ENCODE measurements at regions not wholly inside any gene's neighbourhood (a gene's known extent, or its start where the extent isn't known, plus 50 kb on each side); places are given as distances from the start of the nearest gene placed in this dataset.

DNA sequence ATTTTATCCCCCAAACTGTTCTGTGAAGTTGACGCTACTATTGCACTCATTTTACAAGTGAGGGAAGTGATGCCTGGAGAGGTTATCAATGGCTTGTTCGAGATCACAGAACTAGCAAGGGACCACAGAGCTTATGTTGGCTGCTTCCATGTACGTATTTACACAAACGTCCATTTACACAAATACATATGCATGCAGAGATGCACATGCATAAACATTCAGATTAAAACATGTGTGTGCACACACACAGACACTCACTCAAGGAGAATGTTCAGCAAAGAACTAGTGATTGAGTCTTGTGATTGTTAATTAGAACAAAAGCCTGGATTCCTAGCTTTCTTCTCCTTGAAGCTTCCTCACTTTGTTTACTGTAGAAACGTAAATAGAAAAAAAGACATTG, 321.5 kb upstream of the CHD6 start:
- DNase-seq: no peak

DNA sequence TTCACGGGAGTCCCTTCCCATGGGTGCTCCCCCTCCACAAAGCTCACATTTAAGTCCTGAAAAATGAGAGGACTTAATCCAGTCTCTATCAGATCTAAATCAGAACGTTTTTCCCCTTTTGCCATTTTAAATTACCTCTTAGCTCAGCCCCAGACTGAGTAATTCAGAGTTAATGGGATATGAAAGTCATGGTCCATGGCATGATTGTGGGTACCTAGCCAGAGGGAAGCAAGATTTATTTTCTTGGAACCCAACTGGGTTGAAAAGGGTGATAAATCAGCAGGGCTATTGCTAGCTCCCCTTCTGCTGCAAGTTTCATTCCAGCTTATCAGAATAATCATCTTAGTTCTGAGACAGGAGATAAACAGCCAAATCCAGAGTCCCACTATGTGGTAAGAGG, 320.2 kb upstream of the CHD6 start:
- DNase-seq: no peak

DNA sequence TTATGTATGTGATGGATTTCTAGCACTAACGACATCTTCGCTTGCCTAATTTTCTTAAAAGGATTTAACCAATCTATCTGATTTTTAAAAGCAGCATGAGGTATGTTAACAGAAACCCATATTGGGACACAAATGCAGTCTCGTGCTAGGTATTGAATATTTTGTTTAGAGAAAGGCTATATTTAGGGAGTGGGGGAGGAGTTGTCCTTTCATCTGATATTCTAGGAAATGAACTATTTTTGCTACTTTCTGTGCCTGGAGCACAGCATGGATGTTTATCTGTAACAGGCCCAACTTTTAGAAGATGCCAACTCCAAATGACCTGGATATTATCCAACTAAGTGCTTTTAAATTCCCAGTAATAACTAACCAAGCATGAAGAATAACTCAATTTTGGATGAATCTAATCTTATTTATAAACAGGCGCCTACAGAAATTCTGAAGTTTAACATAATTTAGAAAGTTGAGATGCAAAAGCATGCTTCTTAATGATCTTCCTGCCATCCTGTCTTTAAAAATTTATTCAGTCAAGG, 317.1 kb upstream of the CHD6 start:
- no peak for DNase-seq

DNA sequence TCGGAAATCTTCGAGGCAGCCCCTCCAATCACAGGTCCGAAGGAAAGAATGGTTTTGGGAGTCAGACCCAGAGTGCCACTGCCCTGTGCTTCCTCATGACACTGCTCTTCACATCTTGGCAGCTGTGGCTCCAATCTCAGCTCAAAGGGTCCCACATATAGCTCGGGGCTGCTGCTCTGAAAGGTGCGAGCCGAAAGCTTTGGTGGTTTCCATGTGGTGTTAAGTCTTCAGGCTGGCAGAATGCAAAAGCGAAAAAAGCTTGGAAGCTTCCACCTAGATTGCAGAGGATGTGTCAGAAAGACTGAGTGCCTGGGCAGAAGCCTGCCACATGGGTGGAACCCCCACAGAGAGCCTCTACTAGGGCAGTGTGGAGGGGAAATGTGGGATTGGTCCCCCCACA, 314.3 kb upstream of the CHD6 start:
- no peak for DNase-seq

DNA sequence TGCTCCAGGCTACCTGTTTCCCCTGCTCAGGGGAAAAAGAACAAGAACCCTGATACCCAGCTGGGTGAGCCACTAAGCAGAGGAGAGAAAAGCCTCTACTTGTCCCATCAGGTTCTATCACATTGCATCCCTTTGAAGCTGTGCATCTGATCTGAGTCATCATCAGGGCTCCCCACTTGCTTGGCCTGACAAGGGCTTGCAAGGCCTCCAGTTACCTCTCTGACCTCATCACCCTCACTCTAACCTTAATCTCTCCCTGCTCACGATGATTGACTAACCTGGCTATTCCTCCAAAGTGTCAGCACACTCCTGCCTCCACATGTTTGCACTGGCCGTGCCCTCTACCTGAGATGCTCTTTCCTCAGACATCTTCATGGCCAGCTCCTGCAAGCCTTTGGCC, 309.5 kb upstream of the CHD6 start:
- DNase-seq: no peak

DNA sequence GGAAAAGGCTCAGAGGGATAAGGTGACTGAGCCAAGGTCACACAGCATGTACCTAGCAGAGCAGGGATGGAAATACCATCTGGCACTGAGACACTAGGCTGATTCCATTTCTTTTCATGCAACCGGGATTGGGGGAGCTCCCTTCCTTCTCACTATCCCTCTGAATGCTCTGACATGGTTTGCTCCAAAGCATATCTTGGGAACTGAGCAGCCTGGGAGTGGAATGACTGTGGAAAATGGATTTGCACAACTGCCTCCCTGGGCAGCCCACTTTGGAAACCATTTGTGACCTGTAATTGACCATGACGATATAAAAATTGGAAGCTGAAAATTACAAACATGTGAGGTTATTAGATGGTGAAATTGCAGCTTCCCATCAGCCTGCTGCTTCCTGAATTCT, 309.0 kb upstream of the CHD6 start:
- peak; percentile 4 for DNase-seq

DNA sequence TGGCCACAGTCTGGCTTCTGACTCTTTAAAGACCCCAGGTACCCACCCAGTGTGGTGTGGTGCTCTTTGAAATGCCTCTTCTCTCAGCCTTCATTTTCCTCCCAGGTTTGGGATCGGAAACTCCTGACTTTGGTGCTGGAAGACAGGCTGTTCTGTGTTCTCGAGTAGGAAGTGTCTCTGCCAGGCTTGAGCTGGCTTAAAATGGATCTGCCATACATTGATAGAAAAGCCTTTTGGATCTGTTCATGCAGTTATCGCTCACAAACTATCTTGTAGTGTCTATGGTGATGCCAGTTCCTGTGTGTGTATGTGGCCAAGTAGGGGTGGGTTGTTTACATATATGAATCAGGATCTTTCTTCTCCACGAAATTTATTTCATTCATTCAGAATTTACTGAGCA, 307.3 kb upstream of the CHD6 start:
- DNase-seq: no peak

DNA sequence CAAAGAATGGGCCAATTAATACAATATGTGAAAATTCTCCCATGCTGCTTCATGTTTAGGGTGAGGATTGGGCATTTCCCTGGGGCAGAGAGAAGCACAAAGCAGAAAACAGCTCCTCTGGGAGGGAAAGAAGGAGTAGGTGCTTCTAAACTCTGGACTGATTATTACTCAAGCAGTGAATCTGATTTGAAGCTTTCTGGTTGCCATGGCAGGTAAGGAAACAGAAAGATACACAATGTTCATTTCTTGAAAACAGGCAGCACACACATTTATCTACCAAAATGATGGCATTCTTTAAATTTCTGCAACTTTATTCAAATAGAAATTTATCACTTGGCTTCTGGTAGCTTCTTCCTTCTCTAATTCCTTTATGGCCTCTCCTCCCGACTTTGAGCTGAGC, 305.4 kb upstream of the CHD6 start:
- DNase-seq: no peak

DNA sequence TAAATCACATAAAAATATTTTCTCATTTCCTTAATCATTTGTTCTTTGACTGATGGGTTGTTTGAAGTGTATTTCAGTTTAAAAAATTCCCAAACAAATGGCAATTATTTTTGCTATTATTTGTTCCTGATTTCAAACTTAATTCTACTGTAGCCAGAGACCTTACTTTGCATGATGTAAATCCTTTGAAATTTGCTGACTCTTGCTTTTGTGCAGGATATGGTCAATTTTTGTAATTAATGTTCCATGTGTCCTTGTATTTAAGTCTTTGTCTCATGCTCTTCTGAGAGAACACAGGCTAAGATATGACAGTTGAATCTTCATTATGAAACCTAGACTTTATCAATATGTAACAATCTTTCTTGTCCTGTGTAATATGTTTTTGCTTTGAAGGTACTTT, 295.0 kb upstream of the CHD6 start:
- no peak for DNase-seq

DNA sequence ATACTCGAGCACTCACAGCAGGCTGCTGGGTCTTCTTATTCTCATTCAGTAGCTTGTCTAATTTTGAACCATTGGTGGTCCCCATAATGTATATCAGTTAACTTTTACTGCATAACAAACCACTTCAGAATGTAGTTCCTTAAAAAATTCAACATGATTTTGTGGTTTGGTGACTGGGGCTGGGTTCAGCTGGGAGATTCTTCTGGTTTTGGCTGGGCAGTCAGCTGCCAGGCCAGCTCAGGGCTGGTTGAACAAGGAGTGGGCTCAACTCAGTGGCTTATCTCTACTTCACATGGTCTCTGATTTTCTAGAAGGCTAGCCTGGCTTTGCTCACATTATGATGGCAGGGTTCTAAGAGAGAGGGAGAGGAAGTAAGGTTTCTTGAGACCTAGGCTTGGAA, 292.4 kb upstream of the CHD6 start:
- DNase-seq: no peak

DNA sequence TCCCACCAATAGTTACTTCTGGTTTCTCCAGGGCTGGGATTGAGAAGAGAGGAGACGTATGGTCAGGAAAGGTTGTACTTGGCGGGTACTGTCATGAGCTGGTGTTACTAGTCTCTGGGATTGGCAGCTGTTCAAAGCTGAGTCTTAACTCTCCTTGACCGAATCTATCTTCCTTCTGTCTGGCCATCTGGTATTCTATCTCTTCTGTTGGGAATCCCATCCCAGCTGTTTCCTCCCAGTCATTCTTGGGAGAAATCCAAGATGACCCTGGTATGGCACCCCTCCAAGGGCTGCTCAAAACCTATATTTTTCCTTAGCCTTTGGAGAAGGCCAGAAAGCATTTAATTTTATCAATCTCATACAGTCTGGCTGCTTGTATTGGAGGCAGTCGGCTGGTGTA, 287.0 kb upstream of the CHD6 start:
- DNase-seq: peak; percentile 8

DNA sequence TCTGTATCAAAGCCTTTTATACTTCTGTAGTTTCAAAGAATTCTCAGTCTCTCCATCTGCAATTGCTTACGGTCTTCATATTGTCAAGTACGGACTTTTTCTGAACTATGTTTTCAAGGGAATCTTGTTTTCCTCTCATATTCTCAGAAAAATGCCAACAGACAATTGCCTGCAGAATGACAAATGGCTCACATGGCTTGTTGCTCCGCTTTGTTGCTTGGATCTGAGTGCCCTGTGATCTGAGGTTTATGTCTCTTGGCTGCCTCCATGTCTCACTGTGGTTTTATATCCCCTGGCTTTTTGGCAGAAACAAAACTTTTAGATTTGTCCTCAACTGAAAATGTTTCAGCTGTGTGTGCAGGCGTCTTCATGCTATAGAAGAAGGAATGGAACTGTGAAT, 285.4 kb upstream of the CHD6 start:
- DNase-seq: no peak

DNA sequence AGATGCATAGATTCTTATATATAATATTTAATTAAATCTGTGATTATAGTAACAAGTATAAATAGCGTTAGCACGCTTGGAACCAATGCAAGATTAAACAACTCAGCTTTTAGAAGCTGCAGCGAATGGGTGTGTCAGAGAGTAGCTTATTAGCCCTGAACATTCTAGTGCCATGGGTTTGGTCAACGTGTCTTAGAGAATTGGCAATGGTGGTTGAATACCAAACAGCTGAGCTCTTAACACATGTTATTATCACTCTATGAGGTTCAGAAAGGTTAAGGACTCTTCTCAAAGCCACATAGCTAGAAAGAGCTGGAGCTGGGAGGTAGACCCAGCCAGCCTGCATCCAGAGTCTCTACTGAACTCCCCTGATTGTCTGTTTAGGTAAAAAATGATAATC, 284.2 kb upstream of the CHD6 start:
- no peak for DNase-seq

DNA sequence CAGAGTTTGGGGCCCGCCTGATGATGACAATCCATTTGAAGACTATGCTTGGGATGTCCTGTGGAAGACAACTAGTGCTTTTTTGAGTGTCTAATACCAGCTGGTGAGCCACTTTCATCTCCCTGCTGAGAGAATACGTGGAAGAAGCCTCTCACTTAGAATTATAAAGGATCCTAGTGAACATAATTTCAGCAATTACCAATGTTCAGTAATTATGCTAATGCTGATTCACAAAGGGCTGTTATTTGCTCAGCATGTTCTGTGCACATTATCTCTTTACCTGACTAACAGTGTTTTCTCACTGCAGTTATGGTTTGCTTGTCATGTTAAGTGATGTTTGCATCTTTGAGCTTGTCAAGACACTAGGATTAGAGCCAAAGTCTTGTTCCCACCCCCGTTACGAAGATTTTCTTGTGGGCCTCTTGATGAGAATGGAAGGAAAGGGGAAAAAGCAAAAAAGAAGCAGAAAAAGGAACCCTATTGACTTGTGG, 282.1 kb upstream of the CHD6 start:
- DNase-seq: no peak

DNA sequence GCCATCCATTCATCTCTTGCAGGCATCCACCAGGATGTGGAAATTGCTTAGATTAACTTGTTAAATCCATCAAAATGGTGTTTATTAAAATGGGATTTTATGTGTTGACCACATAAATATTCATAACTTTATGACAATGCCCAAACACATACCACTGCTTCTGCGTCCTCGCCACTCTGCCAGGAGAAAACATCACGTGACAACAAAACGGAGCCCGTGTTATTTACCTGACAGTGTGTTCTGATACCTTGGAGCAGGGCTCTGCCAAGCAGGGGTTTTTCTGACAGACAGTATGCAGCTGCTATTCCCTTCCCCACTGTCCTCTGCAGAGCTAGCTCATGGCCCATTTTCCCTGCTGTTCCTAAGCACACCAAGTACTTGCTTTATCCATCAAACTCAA, 279.5 kb upstream of the CHD6 start:
- DNase-seq: no peak

DNA sequence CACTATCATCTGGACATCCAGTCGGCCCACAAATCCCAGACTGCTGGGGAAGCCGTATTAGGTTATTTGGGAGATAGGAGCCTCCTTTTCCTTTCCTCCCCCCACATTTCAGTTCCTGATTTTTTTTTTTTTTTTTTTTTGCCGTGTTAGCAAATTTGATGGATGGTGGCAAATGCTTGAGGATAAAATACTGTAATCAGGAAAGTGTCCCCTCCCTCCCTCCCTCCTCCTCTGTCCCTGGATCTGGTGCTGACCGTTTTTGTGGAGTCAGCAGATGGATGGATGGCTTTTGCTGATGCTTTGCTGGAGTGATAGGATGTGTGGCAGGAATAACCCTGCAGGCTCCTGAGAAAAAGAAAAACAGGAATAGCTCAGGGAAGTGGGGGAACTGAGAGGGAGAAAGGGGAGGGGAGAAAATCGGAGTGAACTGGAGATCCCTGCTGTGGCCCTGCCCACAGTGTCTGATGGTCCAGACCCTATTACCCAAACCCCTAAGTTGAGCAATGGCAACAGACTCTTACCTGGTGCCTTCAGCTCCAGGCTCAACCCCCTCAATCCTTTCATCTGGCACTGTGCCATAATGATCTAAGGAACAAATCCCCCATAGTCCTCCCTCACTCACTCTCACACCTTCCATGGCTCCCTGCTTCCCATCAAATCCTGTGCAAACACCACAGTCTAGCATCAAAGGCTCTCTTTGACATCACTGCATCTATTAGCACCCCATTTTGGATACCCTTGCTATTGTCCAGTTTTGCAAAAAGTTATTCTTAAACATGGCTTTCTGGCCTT, 277.3 kb upstream of the CHD6 start:
- no peak for DNase-seq

DNA sequence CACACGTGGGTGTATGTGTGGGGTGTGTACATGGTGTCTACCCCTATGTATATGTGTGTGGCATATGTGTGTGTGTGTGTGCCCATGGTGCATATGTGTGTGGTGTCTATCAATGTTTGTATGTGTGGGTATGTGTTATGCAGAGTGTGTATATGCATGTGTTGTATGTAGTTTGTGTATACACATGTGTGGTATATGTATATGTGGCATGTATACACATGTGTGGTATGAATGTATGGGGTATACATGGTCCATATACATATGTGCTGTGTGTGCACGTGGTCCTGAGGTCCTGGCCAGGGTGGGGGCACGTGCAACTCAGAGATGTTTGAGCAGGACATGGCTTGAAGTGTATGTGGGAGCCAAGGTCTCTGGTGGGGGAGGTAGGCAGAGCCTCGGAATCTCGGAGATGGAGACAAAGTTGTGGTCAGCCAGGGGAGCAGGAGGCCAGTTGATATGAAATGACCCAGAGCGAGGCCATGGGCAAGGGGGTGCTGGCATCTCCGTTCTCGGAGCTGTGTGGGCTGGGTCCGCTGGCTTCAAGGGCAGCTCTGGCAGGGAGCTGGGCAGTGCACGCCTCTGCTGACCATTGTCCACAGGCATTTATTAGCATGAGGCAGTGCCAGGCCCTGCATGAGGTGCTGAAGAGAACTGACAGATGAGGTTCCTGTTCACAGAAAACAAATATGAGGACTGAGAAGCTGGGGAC, 276.2 kb upstream of the CHD6 start:
- no peak for DNase-seq

DNA sequence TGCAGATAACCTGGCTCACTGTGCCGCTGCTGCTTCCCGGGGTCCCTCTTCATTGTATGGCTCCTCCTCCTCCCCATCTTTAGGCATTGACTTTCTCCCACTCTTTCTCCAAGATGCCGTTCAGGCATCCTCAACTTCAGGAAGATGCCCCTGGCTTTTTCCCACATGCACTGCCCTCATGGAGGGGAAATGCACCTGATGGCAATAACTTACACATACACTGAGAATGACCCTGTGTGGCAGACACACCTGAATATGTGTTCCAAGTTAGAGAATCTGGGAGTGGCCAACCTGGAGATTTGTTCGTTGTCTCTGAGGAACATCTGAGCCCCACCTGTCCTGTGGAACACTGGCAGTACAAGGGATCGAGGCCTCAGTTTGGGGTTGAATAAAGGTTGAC, 273.9 kb upstream of the CHD6 start:
- no peak for DNase-seq

DNA sequence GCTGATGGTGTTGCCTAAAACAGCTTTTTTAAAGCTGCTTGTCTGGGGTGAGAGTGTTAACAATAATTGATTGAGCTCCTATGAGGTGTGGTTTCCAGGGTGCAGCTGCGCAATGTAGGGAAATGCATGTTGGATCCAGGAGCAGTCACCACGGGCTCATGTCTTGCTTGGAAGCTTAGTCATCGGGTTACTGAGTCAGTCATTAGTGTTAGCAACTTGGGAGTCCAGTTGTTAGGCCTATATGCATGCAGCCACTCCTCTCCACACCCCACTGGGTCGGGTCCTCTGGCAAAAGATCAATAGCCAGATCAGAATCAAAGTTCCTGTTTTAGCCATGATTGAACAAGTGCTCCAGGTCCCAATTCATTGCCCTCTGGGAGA, 271.7 kb upstream of the CHD6 start:
- DNase-seq: no peak

DNA sequence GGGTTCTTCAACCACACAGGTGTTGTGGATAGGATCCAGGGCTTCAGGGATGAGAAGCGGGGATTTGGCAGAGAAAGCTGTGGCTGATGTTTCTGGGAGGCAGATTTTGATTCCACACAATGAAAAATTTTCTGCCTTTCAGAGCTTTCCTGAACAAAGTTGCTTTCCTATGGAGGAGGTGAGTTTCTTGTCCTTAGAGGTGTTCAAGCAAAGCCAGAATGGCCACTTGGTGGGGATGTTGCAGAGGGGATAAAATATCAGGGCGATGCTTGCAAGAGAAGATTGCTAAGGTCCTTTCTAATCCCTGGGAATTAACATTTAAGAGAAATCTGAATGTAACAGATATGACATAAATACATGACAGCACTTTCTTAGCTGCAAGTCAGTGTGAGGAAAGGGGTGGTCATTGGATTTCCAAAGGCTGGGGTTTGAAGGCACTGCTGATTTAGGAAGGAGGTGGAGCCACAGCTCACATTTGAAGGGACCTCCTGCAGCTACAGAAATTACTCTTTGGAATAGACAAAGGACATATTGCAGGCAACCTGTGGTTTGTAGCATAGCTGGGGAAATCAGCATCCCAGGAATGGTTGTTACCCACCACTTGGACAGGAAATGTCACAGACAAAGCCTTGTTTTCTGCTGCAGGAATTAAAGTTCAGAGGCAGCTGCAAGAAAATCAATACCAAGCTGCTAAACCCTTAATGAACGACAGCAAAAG, 271.1 kb upstream of the CHD6 start:
- DNase-seq: peak; percentile 7

DNA sequence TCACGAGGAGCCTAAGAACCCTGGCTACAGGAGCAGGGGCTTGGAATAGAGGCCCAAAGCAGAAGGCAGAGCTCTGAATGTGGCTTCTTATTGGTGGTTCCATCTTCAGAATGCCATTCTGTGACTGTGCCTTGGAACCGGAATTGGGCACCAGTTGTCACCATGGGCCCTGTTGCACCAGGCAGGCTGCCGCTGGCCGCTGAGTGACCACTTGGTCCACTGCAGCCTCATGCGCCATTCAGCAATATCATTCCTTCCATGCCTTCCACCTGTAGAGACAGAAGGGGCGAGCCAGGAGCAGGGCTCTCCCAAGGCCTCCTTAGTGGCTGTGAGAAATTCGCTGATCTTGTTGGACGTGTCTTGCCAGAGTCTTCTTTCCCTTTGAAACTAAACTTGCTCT, 270.3 kb upstream of the CHD6 start:
- no peak for DNase-seq

DNA sequence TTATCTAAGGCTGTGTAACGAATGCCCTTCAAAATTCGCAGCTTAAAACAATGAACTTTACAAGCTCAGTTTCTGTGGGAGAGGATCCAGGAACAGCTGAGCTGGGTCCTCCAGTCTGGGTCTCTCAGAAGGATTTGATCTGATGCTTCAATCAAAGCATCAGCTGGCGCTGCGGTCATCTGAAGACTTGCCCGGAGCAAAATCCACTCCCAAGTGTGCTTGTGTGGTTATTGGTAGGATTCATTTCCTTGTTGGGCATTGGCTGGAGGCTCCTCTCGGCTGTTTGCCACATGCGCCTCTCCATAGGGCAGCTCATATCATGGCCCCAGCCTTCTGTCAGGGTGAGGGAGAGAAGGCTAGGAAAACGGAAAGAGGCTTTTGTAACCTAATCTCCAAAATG, 269.3 kb upstream of the CHD6 start:
- no peak for DNase-seq

DNA sequence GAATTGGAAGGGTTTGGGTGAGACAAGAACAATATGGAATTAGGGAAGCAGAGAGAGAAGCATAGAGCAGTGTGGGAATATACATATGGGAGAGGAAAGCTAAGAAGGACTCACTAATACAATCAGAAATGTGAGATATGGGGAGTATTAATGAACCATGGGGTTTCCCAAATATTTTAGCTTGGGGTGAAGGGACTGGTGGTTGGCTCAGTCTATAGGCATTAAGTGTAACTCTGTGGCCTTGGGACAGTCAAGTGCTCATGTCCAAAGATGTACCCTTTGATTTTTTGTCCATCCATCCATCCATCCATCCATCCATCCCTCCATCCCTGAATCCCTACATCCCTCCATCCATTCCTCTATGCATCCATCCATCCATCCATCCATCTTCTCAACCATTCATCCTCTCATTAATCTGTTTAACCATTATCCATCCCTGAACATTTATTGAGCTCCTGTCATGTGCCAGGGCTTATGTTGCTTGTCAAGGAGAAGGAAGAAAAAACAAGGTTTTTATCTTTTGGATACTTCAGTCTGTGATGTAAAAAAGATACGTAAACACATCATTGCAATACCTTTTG, 263.4 kb upstream of the CHD6 start:
- DNase-seq: no peak

All from hindlimb muscle (tissue), 1 donor.